Renal cortical epithelial cell (primary cell): ENCODE measurements at regions not wholly inside any gene's neighbourhood (a gene's known extent, or its start where the extent isn't known, plus 50 kb on each side); places are given as distances from the start of the nearest gene placed in this dataset.
"Not testable (repeated sequence)": the region's sequence is repeated elsewhere in the genome, so short reads cannot be mapped to it uniquely, and the experiment has no call there.

ENCODE experiments used
- DNase-seq: peaks from one replicate; pipeline ENCODE4 v3.0.0-alpha.2; 2011; ENCODE audit warnings: low read depth

GRCh38 chr1:146324463-146324862 lies 95.6 kb upstream of the NOTCH2NLA start:
- not testable (repeated sequence) for DNase-seq

GRCh38 chr1:146323302-146323701 lies 94.5 kb upstream of the NOTCH2NLA start:
- not testable (repeated sequence) for DNase-seq

- not testable (repeated sequence) for DNase-seq
Observed at GRCh38 chr1:146322893-146323292, 94.1 kb upstream of the NOTCH2NLA start.

- not testable (repeated sequence) for DNase-seq
Observed at GRCh38 chr1:146318715-146319114, 89.9 kb upstream of the NOTCH2NLA start.

- DNase-seq: not testable (repeated sequence)
Observed at GRCh38 chr1:146317785-146318184, 89.0 kb upstream of the NOTCH2NLA start.

DNA sequence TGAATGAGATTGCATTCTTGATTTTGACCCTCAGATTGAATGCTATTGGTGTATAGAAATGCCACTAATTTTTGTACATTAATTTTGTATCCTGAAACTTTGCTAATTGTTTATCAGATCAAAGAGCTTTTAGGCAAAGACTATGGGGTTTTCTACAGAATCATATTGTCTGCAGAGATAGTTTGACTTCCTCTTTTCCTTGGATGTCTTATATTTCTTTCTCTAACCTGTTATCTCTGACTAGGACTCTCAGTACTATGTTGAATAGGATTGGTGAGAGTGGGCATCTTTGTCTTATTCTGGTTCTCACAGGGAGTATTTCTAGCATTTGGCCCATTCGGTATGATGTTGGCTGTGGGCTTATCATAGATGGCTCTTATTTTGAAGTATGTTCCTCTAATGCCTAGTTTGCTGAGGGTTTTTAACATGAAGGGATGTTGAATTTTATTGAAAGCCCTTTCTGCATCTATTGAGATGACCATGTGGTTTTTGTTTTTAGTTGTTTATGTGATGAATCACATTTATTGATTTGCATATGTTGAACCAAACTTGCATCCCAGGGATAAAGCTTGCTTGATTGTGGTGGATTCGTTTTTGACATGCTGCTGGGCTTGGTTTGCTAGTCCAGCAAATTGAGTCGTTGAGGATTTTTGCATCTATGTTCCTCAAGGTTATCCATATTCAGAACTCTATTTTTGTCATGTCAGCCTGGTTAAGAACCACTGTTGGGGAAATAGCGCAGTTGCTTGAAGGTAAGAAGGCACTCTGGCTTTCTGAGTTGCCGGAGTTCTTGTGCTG lies 85.8 kb upstream of the NOTCH2NLA start:
- DNase-seq: not testable (repeated sequence)

DNA sequence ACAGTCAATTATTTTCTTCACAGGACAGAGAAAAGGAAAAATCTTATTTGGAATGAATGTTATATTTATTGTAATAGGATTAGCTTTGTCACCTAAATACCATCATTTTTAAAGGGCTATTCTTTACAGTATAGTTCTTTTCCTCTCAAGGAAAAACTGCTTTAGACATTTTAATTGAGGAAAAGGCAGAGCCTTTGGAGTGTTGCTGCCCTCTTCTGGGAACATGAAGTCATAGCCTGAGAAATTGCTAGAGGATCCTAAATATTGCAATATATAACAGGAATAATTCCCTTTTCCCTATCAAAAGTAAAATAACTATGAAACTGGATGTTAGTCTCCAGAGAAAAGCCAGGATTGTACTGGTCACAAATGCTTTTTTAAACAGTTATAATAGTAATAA lies 81.8 kb upstream of the NOTCH2NLA start:
- not testable (repeated sequence) for DNase-seq

GRCh38 chr1:146309427-146309826 lies 80.6 kb upstream of the NOTCH2NLA start:
- not testable (repeated sequence) for DNase-seq

GRCh38 chr1:146308892-146309291 lies 80.1 kb upstream of the NOTCH2NLA start:
- DNase-seq: not testable (repeated sequence)

DNA sequence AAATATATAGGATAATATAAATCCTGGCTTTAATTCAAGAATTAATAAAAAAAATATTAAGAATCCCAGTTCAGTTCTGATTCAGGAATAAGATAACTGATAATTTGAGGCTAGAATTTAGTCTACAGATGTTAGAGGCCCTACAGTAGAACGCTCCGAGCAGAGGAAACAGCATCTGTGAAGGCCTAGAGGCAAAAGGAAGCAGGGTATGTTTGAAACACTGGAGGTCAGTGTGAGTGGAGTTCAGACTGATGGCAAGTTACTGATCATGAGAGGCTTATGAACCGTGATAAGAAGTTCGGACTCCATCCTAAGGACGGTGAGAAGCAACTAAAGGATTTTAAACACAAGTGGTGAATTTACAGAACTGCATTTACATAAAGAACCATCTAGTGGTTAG lies 79.3 kb upstream of the NOTCH2NLA start:
- DNase-seq: not testable (repeated sequence)

- DNase-seq: not testable (repeated sequence)
Observed at GRCh38 chr1:146307632-146308031, 78.8 kb upstream of the NOTCH2NLA start.

DNA sequence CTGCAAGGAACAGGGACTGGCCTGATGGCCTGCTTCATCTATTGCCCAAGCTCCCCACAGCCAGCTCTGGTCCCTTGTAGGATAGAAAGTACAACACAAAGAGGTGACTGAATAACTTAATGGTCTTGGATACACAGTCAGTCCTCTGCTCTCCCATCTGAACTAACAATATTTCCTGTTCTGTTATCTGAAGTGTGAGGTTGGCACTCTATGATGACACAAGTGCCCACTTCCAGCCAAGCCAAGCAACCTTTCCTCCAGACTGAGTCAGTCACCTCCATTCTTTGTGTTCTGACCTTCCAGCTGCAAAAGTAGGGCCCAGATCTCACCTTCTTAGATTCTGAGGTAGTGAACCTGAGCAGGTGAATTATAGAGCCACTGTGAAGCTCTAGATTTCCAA lies 77.8 kb upstream of the NOTCH2NLA start:
- DNase-seq: not testable (repeated sequence)

GRCh38 chr1:146305442-146305841 lies 76.6 kb upstream of the NOTCH2NLA start:
- DNase-seq: not testable (repeated sequence)

DNA sequence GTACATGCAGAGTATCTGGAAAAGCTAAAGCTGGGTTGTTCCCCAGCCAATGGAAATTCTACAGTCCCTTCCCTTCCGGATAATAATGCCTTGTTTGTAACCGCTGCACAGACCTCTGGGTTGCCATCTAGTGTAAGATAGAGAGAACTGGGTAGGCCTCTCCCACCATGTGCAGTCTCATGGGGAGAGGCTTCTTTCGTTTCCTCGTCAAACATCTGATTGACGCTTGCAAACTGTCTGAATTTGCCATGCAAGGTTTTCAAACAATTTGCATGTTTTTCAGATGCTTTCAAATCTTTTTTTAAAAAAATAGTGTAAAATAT lies 69.7 kb upstream of the NOTCH2NLA start:
- not testable (repeated sequence) for DNase-seq

GRCh38 chr1:146297781-146298574 lies 69.2 kb upstream of the NOTCH2NLA start:
- not testable (repeated sequence) for DNase-seq

DNA sequence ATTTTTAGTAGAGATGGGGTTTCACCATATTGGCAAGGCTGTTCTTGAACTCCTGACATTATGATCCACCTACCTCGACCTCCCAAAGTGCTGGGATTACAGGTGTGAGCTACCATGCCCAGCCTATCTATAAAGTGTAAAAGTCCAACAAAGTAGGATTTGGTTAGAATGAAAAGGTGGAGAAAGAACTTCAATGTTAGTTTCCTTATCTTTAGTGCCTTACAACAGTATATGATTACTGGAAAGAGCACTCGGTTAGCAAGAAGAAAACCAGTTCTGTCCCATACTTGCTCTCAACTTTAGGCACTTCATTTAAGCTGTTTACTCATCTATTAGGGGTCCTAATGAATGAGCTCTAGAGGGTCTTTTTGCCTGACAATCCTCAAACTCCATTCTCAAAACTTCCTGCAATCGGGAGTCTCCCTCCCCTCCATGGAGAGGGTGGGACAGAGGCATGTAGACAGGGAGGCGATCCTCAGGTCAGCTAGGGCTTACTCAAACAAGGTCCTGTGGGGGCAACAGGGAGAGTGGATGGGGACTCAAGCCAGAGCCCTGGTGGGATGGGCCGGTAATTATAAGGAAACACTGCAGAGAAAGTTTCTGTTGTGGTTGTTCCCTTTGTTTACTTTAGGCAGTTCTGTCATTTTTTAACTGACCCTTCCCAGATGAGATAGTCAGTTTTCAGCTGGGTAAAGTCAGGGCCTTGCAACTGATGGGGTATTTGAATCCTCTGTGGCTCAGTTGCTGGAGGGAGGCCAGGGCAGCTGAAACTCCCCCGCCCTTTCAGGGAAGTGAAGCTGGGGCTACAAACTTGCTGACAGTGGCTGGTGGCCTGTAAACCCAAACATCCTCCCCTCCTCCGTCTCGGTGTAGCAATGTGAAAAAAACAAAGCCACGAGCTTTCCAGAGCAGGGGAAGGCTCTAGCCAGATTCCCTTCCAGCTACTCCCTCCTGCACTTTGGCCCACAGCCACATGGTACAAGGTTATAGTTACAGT lies 64.4 kb upstream of the NOTCH2NLA start:
- DNase-seq: not testable (repeated sequence)

DNA sequence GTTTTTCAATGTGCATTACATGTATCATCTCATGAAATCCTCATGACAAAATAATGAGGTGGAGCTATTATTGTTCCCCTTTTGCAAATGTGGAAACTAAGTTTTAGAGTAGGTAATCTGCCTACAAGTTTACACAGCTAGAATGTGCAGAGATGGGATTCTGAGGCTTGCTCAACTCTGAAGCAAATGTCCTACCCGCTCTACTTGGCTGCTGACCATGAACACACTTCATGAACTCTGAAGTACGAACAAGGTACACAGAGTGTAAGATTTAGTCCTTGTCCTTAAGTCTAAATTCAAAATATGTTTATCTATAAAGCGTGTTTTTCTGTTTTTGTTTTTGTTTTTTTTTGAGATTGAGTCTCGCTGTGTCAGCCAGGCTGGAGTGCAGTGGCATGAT lies 63.6 kb upstream of the NOTCH2NLA start:
- not testable (repeated sequence) for DNase-seq

DNA sequence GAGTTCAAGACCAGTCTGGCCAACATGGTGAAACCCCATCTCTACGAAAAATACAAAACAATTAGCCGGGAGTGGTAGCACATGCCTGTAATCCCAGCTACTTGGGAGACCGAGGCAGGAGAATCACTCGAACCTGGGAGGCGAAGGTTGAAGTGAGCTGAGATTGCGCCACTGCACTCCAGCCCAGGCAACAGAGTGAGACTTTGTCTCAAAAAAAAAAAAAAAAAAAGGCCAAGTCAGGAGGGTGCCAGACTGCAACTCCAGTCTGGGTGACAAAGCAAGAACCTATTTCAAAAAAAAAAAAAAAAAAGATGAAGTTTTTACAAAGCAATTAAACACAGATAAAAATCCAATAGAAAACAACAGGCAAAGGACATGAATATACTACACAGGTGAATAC lies 59.1 kb upstream of the NOTCH2NLA start:
- not testable (repeated sequence) for DNase-seq

DNA sequence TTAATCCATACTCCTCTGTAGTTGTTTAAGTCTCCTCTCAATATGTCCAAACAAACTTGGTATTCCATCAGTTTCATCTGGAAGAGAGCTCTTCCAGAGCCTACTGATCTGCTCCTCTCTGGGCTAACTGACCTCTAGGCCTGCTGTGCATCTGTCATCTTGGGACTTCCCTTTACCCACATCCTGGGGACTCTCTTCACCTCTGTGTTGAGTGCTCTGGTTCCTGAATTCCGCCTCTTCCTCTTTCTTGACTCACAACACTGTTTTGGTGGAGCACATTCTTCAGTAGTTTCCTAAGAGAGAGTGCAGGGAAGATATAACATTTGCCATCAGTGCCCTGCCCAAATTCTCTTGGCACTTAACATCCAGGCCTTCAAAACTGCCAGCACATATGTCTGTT lies 55.9 kb upstream of the NOTCH2NLA start:
- DNase-seq: not testable (repeated sequence)

DNA sequence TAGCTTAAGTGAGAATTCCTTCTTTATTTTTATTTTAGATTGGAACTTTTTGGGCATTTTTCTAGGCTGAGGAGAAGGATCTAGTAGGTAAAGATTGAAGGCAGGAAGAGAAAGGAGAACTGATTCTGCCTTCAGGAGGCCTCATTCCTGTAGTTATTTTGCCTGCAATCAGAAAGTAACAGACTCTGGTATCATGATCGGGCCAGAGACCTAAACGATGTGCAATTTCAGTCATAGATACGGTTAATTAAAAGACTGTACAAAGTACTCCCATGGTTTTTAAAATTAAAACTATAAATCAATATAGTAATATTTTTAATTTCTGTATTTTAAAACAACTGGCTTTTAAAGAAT lies 54.7 kb upstream of the NOTCH2NLA start:
- DNase-seq: not testable (repeated sequence)

GRCh38 chr1:146282807-146283526 lies 54.1 kb upstream of the NOTCH2NLA start:
- DNase-seq: not testable (repeated sequence)
